GM10266 (cell line): ENCODE measurements at regions not wholly inside any gene's neighbourhood (a gene's known extent, or its start where the extent isn't known, plus 50 kb on each side); places are given as distances from the start of the nearest gene placed in this dataset.

Experiments used
- DNase-seq: peaks from one replicate; pipeline ENCODE4 v3.0.0; 2012; ENCODE audit errors: extremely low spot score
- CTCF ChIP-seq: IDR thresholded peaks from 2 replicates; pipeline ENCODE4 v1.5.1; 2012; ENCODE audit warnings: mild to moderate bottlenecking, low read depth; ENCODE audit not compliant: control insufficient read depth, insufficient read depth; ENCODE audit errors: missing control alignments

DNA sequence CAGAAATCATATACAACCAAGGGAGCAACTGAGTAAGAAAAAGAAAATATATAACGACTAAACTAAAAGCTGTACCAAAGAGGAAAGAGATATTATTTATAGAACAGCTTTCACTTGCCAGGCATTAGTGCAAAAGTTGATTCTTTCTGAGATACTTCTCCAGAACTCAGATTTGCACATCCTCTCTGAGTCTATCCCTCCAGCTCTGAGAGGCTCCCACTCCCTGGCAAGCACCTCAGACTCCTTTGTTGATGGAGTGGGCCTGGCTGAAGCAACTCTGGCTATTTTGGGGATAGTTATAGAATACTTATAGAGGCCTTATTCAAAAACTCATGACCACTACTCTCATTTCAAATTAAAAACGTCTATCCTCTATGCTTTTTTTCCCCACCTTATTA lies 501.6 kb upstream of the TNP1 start:
- no peak for TF ChIP-seq CTCF

GRCh38 chr2:217360781-217361482 lies 501.1 kb upstream of the TNP1 start:
- DNase-seq, result no peak
- TF ChIP-seq CTCF, result no peak

More for the DNA sequence above, 501.6 kb upstream of the TNP1 start:
- DNase-seq, result no peak

- no peak for DNase-seq
- no peak for TF ChIP-seq CTCF
Measured at GRCh38 chr2:217360111-217360510, 500.2 kb upstream of the TNP1 start.

DNA sequence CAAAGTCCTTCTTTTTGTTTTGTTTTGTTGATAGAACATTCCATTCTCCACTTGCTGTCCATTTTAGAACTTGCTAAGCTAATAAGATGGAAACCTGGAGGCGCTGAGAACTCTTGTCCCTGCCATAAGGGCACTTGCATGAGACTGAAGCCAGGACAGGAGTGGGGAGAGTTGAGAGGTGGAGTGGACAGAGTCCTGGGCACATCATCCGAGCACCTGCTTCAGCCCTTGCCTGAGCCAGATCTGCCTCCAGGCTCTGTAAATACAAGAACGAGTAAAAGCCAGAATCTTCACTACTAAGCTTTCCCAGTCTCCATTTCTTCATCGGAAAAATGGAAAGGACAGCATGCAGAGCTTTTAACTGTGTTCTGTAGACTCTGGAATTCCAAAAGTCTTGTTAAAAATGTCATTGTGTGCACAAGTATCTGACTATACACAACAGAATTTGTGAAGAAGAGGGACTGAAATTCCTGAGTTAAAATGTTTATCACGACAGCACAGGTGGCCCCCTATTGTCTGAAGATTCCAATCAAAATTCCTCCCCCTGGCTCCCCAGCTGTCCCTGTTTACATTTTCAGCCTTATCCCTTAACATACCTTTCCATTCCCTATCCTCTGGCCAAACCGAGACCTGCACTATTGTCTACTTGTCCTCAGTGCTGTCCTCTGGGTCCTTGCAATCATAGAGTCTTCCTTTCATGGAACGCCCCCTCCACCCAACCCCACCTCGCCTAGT lies 498.2 kb upstream of the TNP1 start:
- no peak for TF ChIP-seq CTCF
- no peak for DNase-seq

DNA sequence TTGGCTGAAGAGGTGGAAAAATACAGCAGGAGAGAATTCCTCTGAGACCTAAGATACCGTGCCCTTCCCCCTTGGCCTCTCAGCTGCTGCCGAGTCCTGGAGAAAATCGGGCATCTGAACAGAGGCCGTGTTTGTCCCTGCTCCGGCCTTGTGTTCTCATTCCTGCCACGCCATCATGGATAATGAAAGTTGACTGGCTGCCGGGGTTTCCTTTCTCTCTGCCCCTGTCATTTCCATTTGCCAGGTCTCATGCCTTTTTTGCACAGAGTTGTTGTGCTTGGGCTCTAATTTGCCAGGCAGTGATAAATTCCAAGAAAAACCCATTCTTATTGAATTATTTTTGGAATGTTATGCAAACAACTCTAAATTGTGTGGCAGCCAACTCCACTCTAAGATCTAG lies 496.9 kb upstream of the TNP1 start:
- DNase-seq, result no peak
- no peak for TF ChIP-seq CTCF

- no peak for DNase-seq
- TF ChIP-seq CTCF, result no peak
Measured at GRCh38 chr2:217356142-217356541, 496.3 kb upstream of the TNP1 start.

DNA sequence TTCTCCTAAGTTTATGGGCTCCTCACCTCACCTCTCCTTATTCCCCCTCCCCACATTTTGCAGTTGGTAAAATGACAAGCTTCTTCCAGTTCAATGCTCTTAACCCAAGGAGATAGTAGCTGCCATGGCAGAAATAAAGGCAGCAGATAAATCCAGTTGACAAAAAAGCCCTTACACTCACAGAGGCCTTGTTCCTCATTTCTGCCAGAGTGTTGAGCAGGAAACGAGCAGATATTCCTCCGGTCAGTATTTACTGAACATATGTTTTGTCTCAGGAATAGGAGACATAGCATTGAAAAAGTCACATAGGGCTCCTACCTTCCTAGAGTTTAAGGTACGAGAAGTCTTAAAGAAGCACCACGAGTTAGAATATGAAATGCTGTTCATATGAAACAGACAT lies 493.7 kb upstream of the TNP1 start:
- TF ChIP-seq CTCF, result no peak
- DNase-seq, result no peak
